ENCODE measurements at regions not wholly inside any gene's neighbourhood (a gene's known extent, or its start where the extent isn't known, plus 50 kb on each side); places are given as distances from the start of the nearest gene placed in this dataset.

GRCh38 chr11:92449222-92449621 lies 224.6 kb downstream of the FAT3 start:
- no peak for DNase-seq (ENCODE audit: low spot score)
- Histone ChIP-seq H3K27me3 (replicated peaks; ENCODE audit: insufficient read depth) (no peaks in the 10 kb centered on the region), H3K4me3 (no peak overlapping the region), H3K4me1 (ENCODE audit: control insufficient read depth in 1 of 2, low read depth in 2 of 2) (peaks cover 0 to 14% of the 10 kb centered on the region in 2 donors), H3K36me3 (no peaks in the 10 kb centered on the region), H3K9me3 (no peaks in the 10 kb centered on the region), H3K27ac (no peak overlapping the region)
- no peak for ATAC-seq (ENCODE audit: insufficient number of reproducible peaks, low FRiP score, low read depth)
- TF ChIP-seq CTCF (IDR thresholded peaks at IDR 0.05) = no peak

GRCh38 chr11:92449780-92450179 lies 225.2 kb downstream of the FAT3 start:
- DNase-seq (ENCODE audit: low spot score) (no peak), ATAC-seq (ENCODE audit: insufficient number of reproducible peaks, low FRiP score, low read depth) (no peak)
- Histone ChIP-seq H3K4me3 (no peak overlapping the region), H3K27me3 (replicated peaks; ENCODE audit: insufficient read depth) (no peaks in the 10 kb centered on the region), H3K4me1 (ENCODE audit: control insufficient read depth in 1 of 2, low read depth in 2 of 2) (peaks cover 0 to 14% of the 10 kb centered on the region in 2 donors), H3K27ac (no peak overlapping the region), H3K9me3 (no peaks in the 10 kb centered on the region), H3K36me3 (no peaks in the 10 kb centered on the region)
- TF ChIP-seq CTCF (IDR thresholded peaks at IDR 0.05) = no peak

GRCh38 chr11:92451063-92451462 lies 226.4 kb downstream of the FAT3 start:
- no peak for TF ChIP-seq CTCF (IDR thresholded peaks at IDR 0.05)
- no peak overlapping the region for H3K4me3 ChIP-seq
- H3K36me3 ChIP-seq = no peaks in the 10 kb centered on the region
- DNase-seq (ENCODE audit: low spot score) (no peak), ATAC-seq (ENCODE audit: insufficient number of reproducible peaks, low FRiP score, low read depth) (no peak)
- no peaks in the 10 kb centered on the region for H3K9me3 ChIP-seq
- peaks cover 0 to 14% of the 10 kb centered on the region in 2 donors for H3K4me1 ChIP-seq (ENCODE audit: control insufficient read depth in 1 of 2, low read depth in 2 of 2)
- no peak overlapping the region for H3K27ac ChIP-seq
- no peaks in the 10 kb centered on the region for H3K27me3 ChIP-seq (replicated peaks; ENCODE audit: insufficient read depth)

- H3K27ac ChIP-seq = no peak overlapping the region
- TF ChIP-seq CTCF (IDR thresholded peaks at IDR 0.05) = no peak
These were observed 228.4 kb downstream of the FAT3 start for GRCh38 chr11:92453055-92453454.

GRCh38 chr11:92455210-92455790 lies 230.7 kb downstream of the FAT3 start:
- Histone ChIP-seq H3K4me1 (ENCODE audit: control insufficient read depth in 1 of 2, low read depth in 2 of 2) (peaks cover 0 to 5% of the 10 kb centered on the region in 2 donors), H3K27me3 (replicated peaks; ENCODE audit: insufficient read depth) (no peaks in the 10 kb centered on the region), H3K36me3 (no peaks in the 10 kb centered on the region), H3K4me3 (no peak overlapping the region), H3K9me3 (no peaks in the 10 kb centered on the region), H3K27ac (no peak overlapping the region)
- TF ChIP-seq CTCF (IDR thresholded peaks at IDR 0.05) = no peak
- ATAC-seq (ENCODE audit: insufficient number of reproducible peaks, low FRiP score, low read depth) (no peak), DNase-seq (ENCODE audit: low spot score) (no peak)

More at GRCh38 chr11:92453055-92453454, 228.4 kb downstream of the FAT3 start:
- H3K27me3 ChIP-seq (replicated peaks; ENCODE audit: insufficient read depth) = no peaks in the 10 kb centered on the region
- no peaks in the 10 kb centered on the region for H3K36me3 ChIP-seq
- no peak for DNase-seq (ENCODE audit: low spot score)
- no peak for ATAC-seq (ENCODE audit: insufficient number of reproducible peaks, low FRiP score, low read depth)
- no peak overlapping the region for H3K4me3 ChIP-seq
- no peaks in the 10 kb centered on the region for H3K9me3 ChIP-seq
- peaks cover 0 to 18% of the 10 kb centered on the region in 2 donors for H3K4me1 ChIP-seq (ENCODE audit: control insufficient read depth in 1 of 2, low read depth in 2 of 2)

Measured in thoracic aorta (tissue), 2 donors.